ENCODE measurements at regions not wholly inside any gene's neighbourhood (a gene's known extent, or its start where the extent isn't known, plus 50 kb on each side); places are given as distances from the start of the nearest gene placed in this dataset.

GRCh38 chr13:65826657-65827056, 1403.5 kb downstream of the PCDH9 start:
- TF ChIP-seq, protein P1, sequence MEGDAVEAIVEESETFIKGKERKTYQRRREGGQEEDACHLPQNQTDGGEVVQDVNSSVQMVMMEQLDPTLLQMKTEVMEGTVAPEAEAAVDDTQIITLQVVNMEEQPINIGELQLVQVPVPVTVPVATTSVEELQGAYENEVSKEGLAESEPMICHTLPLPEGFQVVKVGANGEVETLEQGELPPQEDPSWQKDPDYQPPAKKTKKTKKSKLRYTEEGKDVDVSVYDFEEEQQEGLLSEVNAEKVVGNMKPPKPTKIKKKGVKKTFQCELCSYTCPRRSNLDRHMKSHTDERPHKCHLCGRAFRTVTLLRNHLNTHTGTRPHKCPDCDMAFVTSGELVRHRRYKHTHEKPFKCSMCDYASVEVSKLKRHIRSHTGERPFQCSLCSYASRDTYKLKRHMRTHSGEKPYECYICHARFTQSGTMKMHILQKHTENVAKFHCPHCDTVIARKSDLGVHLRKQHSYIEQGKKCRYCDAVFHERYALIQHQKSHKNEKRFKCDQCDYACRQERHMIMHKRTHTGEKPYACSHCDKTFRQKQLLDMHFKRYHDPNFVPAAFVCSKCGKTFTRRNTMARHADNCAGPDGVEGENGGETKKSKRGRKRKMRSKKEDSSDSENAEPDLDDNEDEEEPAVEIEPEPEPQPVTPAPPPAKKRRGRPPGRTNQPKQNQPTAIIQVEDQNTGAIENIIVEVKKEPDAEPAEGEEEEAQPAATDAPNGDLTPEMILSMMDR (IDR thresholded peaks at IDR 0.05; ENCODE audit: low read depth, low read length): no peak
- TF ChIP-seq EZH2phosphoT487 (IDR thresholded peaks at IDR 0.05; ENCODE audit: low read depth): no peak
